H1 (cell line): ENCODE measurements at regions not wholly inside any gene's neighbourhood (a gene's known extent, or its start where the extent isn't known, plus 50 kb on each side); places are given as distances from the start of the nearest gene placed in this dataset.

Experiments
- ASH2L ChIP-seq: fragments of 200-600, 300-600 bp; sonication (generic); IDR thresholded peaks from one replicate; pipeline ENCODE4 v1.7.1; 2017; ENCODE audit warnings: low read length
- ATF3 ChIP-seq: IDR thresholded peaks from 2 replicates; pipeline ENCODE4 v1.6.1; 2011; ENCODE audit warnings: low read depth, mild to moderate bottlenecking, low read length; ENCODE audit not compliant: insufficient read depth
- CEBPB ChIP-seq: IDR thresholded peaks from 2 replicates; pipeline ENCODE4 v1.6.1; 2012; ENCODE audit warnings: low read depth, low read length
- CHD7 ChIP-seq: fragments of 300-600 bp; sonication (generic); IDR thresholded peaks from 2 replicates; pipeline ENCODE4 v1.7.1; 2012; ENCODE audit warnings: low read length, moderate library complexity, mild to moderate bottlenecking, inconsistent platforms; ENCODE audit not compliant: insufficient replicate concordance
- POLR2AphosphoS5 ChIP-seq: IDR thresholded peaks from 2 replicates; pipeline ENCODE4 v1.6.1; 2011; ENCODE audit warnings: low read depth, low read length
- RFX5 ChIP-seq: IDR thresholded peaks from 2 replicates; pipeline ENCODE4 v1.6.1; 2011; ENCODE audit warnings: low read depth, low read length, improper control_type of control experiment, borderline replicate concordance
- RNF2 ChIP-seq: fragments of 200-900, 300-1000 bp; sonication (generic); IDR thresholded peaks from 2 replicates; pipeline ENCODE4 v1.7.1; 2016; ENCODE audit warnings: borderline replicate concordance, low read depth, mild to moderate bottlenecking, antibody characterized with exemption, low read length; ENCODE audit not compliant: poor library complexity, severe bottlenecking; ENCODE audit errors: missing control alignments
- RXRA ChIP-seq: IDR thresholded peaks from 2 replicates; pipeline ENCODE4 v1.6.1; 2011; ENCODE audit warnings: low read depth, mild to moderate bottlenecking, low read length, moderate library complexity; ENCODE audit not compliant: insufficient read depth
- TBP ChIP-seq: IDR thresholded peaks from 2 replicates; pipeline ENCODE4 v1.6.1; 2011; ENCODE audit warnings: low read depth, low read length, improper control_type of control experiment
- TF ChIP-seq, protein P1 (sequence below): IDR thresholded peaks from 2 replicates; pipeline ENCODE4 v1.6.1; 2012; ENCODE audit warnings: inconsistent platforms

DNA sequence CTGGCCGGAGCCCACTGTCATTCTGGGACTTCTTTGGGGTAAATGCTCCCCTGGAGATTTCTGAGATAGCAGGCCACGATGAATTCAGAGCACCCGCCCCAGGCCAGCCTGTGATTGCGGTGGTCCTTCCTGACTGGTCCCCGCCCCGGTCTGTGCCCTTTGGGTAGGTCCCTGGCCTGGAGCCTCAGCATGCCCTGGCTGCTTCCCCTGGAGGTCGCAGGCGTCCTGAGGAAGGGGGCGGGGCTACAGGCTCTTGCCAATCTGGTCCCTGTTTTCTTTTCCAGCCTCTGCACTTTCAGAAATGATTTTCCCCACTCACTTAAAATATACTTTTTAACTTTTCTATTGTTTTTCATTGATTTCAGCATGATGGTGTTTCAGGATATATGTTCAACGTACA lies 250.2 kb upstream of the ATP10A start (continued):
- no peak for TF ChIP-seq CHD7
- no peak for TF ChIP-seq POLR2AphosphoS5
- no peak for TF ChIP-seq RFX5
- no peak for TF ChIP-seq RXRA
- no peak for TF ChIP-seq RNF2
- no peak for TF ChIP-seq ASH2L
- no peak for TF ChIP-seq CEBPB
- TF ChIP-seq, protein P1, sequence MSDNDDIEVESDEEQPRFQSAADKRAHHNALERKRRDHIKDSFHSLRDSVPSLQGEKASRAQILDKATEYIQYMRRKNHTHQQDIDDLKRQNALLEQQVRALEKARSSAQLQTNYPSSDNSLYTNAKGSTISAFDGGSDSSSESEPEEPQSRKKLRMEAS = no peak
- TF ChIP-seq ATF3 = no peak
- TF ChIP-seq TBP = no peak
- TF ChIP-seq, all 59 proteins: peak for 0
